PC-3 (cell line): ENCODE measurements at regions not wholly inside any gene's neighbourhood (a gene's known extent, or its start where the extent isn't known, plus 50 kb on each side); places are given as distances from the start of the nearest gene placed in this dataset.

ENCODE experiments used
- EZH2 ChIP-seq: fragments of 300-600 bp; sonication (generic); IDR thresholded peaks from one replicate; pipeline ENCODE4 v1.6.1; 2017; ENCODE audit warnings: antibody characterized with exemption, mild to moderate bottlenecking, low read length; ENCODE audit not compliant: unreplicated experiment
- TF ChIP-seq, protein P1 (sequence below): fragments of 300-600 bp; sonication (generic); conservative IDR thresholded peaks from 2 replicates; pipeline ENCODE4 v1.5.1; 2017; ENCODE audit warnings: antibody characterized with exemption, low read depth, mild to moderate bottlenecking, low read length

- TF ChIP-seq, protein P1, sequence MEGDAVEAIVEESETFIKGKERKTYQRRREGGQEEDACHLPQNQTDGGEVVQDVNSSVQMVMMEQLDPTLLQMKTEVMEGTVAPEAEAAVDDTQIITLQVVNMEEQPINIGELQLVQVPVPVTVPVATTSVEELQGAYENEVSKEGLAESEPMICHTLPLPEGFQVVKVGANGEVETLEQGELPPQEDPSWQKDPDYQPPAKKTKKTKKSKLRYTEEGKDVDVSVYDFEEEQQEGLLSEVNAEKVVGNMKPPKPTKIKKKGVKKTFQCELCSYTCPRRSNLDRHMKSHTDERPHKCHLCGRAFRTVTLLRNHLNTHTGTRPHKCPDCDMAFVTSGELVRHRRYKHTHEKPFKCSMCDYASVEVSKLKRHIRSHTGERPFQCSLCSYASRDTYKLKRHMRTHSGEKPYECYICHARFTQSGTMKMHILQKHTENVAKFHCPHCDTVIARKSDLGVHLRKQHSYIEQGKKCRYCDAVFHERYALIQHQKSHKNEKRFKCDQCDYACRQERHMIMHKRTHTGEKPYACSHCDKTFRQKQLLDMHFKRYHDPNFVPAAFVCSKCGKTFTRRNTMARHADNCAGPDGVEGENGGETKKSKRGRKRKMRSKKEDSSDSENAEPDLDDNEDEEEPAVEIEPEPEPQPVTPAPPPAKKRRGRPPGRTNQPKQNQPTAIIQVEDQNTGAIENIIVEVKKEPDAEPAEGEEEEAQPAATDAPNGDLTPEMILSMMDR = no peak
- TF ChIP-seq EZH2 = no peak
Measured at GRCh38 chr4:4775493-4776004, 83.9 kb upstream of the MSX1 start.
